ENCODE measurements at regions not wholly inside any gene's neighbourhood (a gene's known extent, or its start where the extent isn't known, plus 50 kb on each side); places are given as distances from the start of the nearest gene placed in this dataset.

DNA sequence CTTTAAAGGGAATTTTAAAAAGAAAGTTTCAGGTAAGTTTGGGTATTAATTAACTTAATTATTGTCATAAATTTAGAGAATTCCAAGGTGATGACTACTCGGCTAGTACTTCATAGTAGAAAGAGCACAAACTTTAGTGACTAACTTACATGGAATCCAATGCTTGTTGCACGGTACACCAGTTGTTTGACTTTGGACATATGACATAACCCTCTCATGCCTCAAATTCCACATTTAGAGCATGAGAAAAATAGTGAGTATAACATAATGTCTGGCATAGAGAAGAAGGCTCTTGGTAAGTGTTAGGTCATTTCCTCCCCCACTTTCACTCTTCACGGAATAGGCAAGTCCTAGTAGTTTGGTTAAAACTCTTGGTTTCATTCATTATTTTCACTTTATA lies 1249.4 kb upstream of the SLC10A2 start (continued):
- TF ChIP-seq, protein P1, sequence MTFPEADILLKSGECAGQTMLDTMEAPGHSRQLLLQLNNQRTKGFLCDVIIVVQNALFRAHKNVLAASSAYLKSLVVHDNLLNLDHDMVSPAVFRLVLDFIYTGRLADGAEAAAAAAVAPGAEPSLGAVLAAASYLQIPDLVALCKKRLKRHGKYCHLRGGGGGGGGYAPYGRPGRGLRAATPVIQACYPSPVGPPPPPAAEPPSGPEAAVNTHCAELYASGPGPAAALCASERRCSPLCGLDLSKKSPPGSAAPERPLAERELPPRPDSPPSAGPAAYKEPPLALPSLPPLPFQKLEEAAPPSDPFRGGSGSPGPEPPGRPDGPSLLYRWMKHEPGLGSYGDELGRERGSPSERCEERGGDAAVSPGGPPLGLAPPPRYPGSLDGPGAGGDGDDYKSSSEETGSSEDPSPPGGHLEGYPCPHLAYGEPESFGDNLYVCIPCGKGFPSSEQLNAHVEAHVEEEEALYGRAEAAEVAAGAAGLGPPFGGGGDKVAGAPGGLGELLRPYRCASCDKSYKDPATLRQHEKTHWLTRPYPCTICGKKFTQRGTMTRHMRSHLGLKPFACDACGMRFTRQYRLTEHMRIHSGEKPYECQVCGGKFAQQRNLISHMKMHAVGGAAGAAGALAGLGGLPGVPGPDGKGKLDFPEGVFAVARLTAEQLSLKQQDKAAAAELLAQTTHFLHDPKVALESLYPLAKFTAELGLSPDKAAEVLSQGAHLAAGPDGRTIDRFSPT (tag by site-specific recombination; IDR thresholded peaks at IDR 0.05): no peak
- TF ChIP-seq ZNF544 (tag by site-specific recombination; IDR thresholded peaks at IDR 0.05) (no peak), KLF16 (tag by site-specific recombination; IDR thresholded peaks at IDR 0.05) (no peak), ZNF239 (tag by site-specific recombination; IDR thresholded peaks at IDR 0.05) (no peak)

DNA sequence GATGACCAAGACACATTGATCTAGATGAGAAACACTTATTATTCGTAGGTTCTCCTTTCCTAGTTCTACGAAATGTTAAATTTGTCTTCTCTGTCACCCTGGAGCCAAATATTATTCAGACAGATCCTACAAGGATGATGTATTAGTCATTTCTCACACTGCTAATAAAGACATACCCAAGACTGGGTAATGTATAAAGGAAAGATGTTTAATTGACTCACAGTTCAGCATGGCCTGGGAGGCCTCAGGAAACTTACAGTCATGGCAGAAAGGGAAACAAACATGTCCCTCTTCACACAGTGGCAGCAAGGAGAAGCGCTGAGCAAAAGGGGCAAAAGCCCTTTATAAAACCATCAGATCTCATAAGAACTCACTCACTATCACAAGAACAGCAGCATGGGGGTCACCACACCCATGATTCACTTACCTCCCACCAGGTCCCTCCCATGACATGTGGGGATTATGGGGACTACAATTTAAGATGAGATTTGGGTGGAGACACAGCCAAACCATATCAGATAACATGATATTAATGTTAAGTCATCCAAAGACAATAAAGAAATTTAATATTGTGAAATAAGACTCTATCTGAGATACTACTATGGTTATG lies 1248.8 kb upstream of the SLC10A2 start:
- H3K4me3 ChIP-seq (ENCODE audit: low read depth, low read length): no peak overlapping the region
- H3K4me1 ChIP-seq (ENCODE audit: control insufficient read depth, insufficient read depth, low read length): no peaks in the 10 kb centered on the region
- H3K27ac ChIP-seq (ENCODE audit: extremely low read depth, low read depth, low read length): no peak overlapping the region
- H3K9me3 ChIP-seq (ENCODE audit: control insufficient read depth, insufficient read depth, low read depth, low read length): no peaks in the 10 kb centered on the region
- H3K36me3 ChIP-seq (ENCODE audit: control insufficient read depth in 2 of 2, insufficient read depth in 1 of 2, low read length in 2 of 2): no peaks in the 10 kb centered on the region
- ChIA-PET POLR2A (no interaction called here), CTCF (no interaction called here)
- TF ChIP-seq GLIS1 (tag by site-specific recombination; IDR thresholded peaks at IDR 0.05) (no peak), ZNF530 (tag by site-specific recombination; IDR thresholded peaks at IDR 0.05; ENCODE audit: low read depth) (no peak), ZNF76 (tag by site-specific recombination; IDR thresholded peaks at IDR 0.05; ENCODE audit: borderline replicate concordance, low read depth) (no peak), ZNF473 (tag by site-specific recombination; IDR thresholded peaks at IDR 0.05) (no peak), ZBTB1 (tag by site-specific recombination; IDR thresholded peaks at IDR 0.05) (no peak), SCRT1 (tag by site-specific recombination; IDR thresholded peaks at IDR 0.05; ENCODE audit: borderline replicate concordance) (no peak), ZNF221 (tag by site-specific recombination; IDR thresholded peaks at IDR 0.05; ENCODE audit: borderline replicate concordance) (no peak), ZNF112 (tag by site-specific recombination; IDR thresholded peaks at IDR 0.05) (no peak), ZNF707 (tag by site-specific recombination; IDR thresholded peaks at IDR 0.05) (no peak), ZNF521 (tag by site-specific recombination; IDR thresholded peaks at IDR 0.05) (no peak), OSR2 (tag by site-specific recombination; IDR thresholded peaks at IDR 0.05) (no peak)
- TF ChIP-seq, protein P2, sequence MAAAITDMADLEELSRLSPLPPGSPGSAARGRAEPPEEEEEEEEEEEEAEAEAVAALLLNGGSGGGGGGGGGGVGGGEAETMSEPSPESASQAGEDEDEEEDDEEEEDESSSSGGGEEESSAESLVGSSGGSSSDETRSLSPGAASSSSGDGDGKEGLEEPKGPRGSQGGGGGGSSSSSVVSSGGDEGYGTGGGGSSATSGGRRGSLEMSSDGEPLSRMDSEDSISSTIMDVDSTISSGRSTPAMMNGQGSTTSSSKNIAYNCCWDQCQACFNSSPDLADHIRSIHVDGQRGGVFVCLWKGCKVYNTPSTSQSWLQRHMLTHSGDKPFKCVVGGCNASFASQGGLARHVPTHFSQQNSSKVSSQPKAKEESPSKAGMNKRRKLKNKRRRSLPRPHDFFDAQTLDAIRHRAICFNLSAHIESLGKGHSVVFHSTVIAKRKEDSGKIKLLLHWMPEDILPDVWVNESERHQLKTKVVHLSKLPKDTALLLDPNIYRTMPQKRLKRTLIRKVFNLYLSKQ (tag by site-specific recombination; IDR thresholded peaks at IDR 0.05; ENCODE audit: borderline replicate concordance): no peak
- TF ChIP-seq, protein P3, sequence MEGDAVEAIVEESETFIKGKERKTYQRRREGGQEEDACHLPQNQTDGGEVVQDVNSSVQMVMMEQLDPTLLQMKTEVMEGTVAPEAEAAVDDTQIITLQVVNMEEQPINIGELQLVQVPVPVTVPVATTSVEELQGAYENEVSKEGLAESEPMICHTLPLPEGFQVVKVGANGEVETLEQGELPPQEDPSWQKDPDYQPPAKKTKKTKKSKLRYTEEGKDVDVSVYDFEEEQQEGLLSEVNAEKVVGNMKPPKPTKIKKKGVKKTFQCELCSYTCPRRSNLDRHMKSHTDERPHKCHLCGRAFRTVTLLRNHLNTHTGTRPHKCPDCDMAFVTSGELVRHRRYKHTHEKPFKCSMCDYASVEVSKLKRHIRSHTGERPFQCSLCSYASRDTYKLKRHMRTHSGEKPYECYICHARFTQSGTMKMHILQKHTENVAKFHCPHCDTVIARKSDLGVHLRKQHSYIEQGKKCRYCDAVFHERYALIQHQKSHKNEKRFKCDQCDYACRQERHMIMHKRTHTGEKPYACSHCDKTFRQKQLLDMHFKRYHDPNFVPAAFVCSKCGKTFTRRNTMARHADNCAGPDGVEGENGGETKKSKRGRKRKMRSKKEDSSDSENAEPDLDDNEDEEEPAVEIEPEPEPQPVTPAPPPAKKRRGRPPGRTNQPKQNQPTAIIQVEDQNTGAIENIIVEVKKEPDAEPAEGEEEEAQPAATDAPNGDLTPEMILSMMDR (tag by site-specific recombination; IDR thresholded peaks at IDR 0.05): no peak
- TF ChIP-seq, protein P4, sequence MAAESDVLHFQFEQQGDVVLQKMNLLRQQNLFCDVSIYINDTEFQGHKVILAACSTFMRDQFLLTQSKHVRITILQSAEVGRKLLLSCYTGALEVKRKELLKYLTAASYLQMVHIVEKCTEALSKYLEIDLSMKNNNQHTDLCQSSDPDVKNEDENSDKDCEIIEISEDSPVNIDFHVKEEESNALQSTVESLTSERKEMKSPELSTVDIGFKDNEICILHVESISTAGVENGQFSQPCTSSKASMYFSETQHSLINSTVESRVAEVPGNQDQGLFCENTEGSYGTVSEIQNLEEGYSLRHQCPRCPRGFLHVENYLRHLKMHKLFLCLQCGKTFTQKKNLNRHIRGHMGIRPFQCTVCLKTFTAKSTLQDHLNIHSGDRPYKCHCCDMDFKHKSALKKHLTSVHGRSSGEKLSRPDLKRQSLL (tag by site-specific recombination; IDR thresholded peaks at IDR 0.05): no peak
